H1 (cell line): ENCODE measurements at regions not wholly inside any gene's neighbourhood (a gene's known extent, or its start where the extent isn't known, plus 50 kb on each side); places are given as distances from the start of the nearest gene placed in this dataset.

ENCODE experiments used
- CTCF ChIA-PET: fragments of 300-600 bp; sonication (Branson Sonifier 250); formaldehyde crosslinking; loops from one replicate; lab custom pipeline; 2021; ENCODE audit not compliant: partially characterized antibody; lab: Charles Lee
- POLR2A ChIA-PET: fragments of 300-600 bp; sonication (Branson Sonifier 250); formaldehyde crosslinking; loops from one replicate; lab custom pipeline; 2021; ENCODE audit warnings: inconsistent platforms; ENCODE audit not compliant: partially characterized antibody; lab: Charles Lee
- DNase-seq, 2 experiments: peaks; one replicate each; pipeline versions ENCODE4 v3.0.0 to v3.0.0-alpha.2; 2010 to 2022; ENCODE audit warnings: low spot score in 2 of 2, low read depth in 1 of 2, mixed read lengths in 1 of 2
- FAIRE-seq: peaks from 2 replicates; lab custom pipeline; 2011; peaks lifted over from hg19 to GRCh38; lab: Jason Lieb, UNC
- H2AFZ ChIP-seq: 2 replicates; pipeline ENCODE4 v1.8.1; 2012; ENCODE audit warnings: low read length, inconsistent platforms
- H2AK5ac ChIP-seq: 2 replicates; pipeline ENCODE4 v1.6.1; 2013; ENCODE audit warnings: low read depth, low read length
- H2BK120ac ChIP-seq: replicated peaks from 2 replicates; pipeline ENCODE3; 2013; ENCODE audit warnings: low read depth, low read length, inconsistent platforms
- H2BK12ac ChIP-seq: 2 replicates; pipeline ENCODE4 v1.6.1; 2013; ENCODE audit warnings: low read depth, low read length
- H2BK15ac ChIP-seq: 2 replicates; pipeline ENCODE4 v1.6.1; 2013; ENCODE audit warnings: low read length
- H2BK20ac ChIP-seq: 2 replicates; pipeline ENCODE4 v1.6.1; 2013; ENCODE audit warnings: low read length
- H2BK5ac ChIP-seq: 2 replicates; pipeline ENCODE4 v1.6.1; 2013; ENCODE audit warnings: low read depth, low read length
- H3K14ac ChIP-seq: 2 replicates; pipeline ENCODE4 v1.6.1; 2013; ENCODE audit warnings: inconsistent platforms; ENCODE audit not compliant: insufficient read length
- H3K18ac ChIP-seq: 2 replicates; pipeline ENCODE4 v1.6.1; 2013; ENCODE audit warnings: low read length; ENCODE audit errors: extremely low read depth
- H3K23ac ChIP-seq: 2 replicates; pipeline ENCODE4 v1.6.1; 2013; ENCODE audit warnings: inconsistent platforms; ENCODE audit not compliant: insufficient read length
- H3K23me2 ChIP-seq: 2 replicates; pipeline ENCODE4 v1.6.1; 2013; ENCODE audit warnings: low read depth, low read length
- H3K27ac ChIP-seq: 2 replicates; pipeline ENCODE4 v1.6.1; 2011; ENCODE audit warnings: low read depth, low read length, inconsistent platforms
- H3K27me3 ChIP-seq, 4 experiments: replicated peaks in 1 of 4; 1 replicate in 1 of 4; 2 replicates in 3 of 4; pipeline versions ENCODE4 v1.6.1 to v1.8.1; 2011 to 2013; ENCODE audit warnings: low read length in 3 of 4, mild to moderate bottlenecking in 3 of 4, inconsistent platforms in 2 of 4, mixed read lengths in 2 of 4, moderate library complexity in 1 of 4; ENCODE audit not compliant: control insufficient read depth in 3 of 4, insufficient read depth in 3 of 4; ENCODE audit errors: extremely low read depth in 1 of 4
- H3K36me3 ChIP-seq, 4 experiments: 2 replicates each; pipeline versions ENCODE4 v1.6.1 to v1.8.1; 2011 to 2013; ENCODE audit warnings: mild to moderate bottlenecking in 4 of 4, low read length in 3 of 4, moderate library complexity in 2 of 4, control low read depth in 1 of 4, inconsistent platforms in 1 of 4; ENCODE audit not compliant: insufficient read depth in 4 of 4, control insufficient read depth in 2 of 4
- H3K4ac ChIP-seq: replicated peaks from 2 replicates; pipeline ENCODE3; 2013; ENCODE audit warnings: low read length, low read depth, mixed read lengths, inconsistent platforms; ENCODE audit not compliant: insufficient read length
- H3K4me1 ChIP-seq, 4 experiments: replicated peaks in 1 of 4; 1 replicate in 1 of 4; 2 replicates in 3 of 4; pipeline versions ENCODE4 v1.6.1 to v1.8.1; 2011 to 2013; ENCODE audit warnings: low read length in 3 of 4, inconsistent platforms in 2 of 4, mixed read lengths in 1 of 4; ENCODE audit not compliant: insufficient read depth in 4 of 4, control insufficient read depth in 3 of 4
- H3K4me2 ChIP-seq, 2 experiments: 2 replicates each; pipeline versions ENCODE4 v1.6.1 to v1.8.1; 2011 to 2013; ENCODE audit warnings: low read depth in 2 of 2, low read length in 2 of 2, control low read depth in 1 of 2, inconsistent platforms in 1 of 2, mild to moderate bottlenecking in 1 of 2; ENCODE audit not compliant: insufficient read depth in 1 of 2
- H3K4me3 ChIP-seq, 4 experiments: fragments of 200-600, 300-600 bp in 1 of 4; sonication (generic), shearing (Covaris generic), sonication (Bioruptor Twin) in 1 of 4; 2 replicates each; pipeline versions ENCODE4 v1.5.1 to v1.8.1; 2011 to 2016; ENCODE audit warnings: low read length in 4 of 4, low read depth in 3 of 4, control low read depth in 2 of 4, inconsistent platforms in 2 of 4, mild to moderate bottlenecking in 2 of 4, mixed read lengths in 1 of 4, moderate library complexity in 1 of 4; ENCODE audit not compliant: insufficient read depth in 2 of 4; ENCODE audit errors: extremely low read depth in 1 of 4
- H3K56ac ChIP-seq: replicated peaks from 2 replicates; pipeline ENCODE3; 2013; ENCODE audit warnings: low read depth, mild to moderate bottlenecking, mixed read lengths, low read length, inconsistent platforms; ENCODE audit not compliant: insufficient read length
- H3K79me1 ChIP-seq: 2 replicates; pipeline ENCODE4 v1.6.1; 2013; ENCODE audit warnings: low read depth, low read length, control low read depth
- H3K79me2 ChIP-seq, 2 experiments: 2 replicates each; pipeline versions ENCODE4 v1.6.1 to v1.8.1; 2012 to 2013; ENCODE audit warnings: low read length in 2 of 2, mild to moderate bottlenecking in 2 of 2, inconsistent platforms in 1 of 2; ENCODE audit not compliant: insufficient read depth in 2 of 2, control insufficient read depth in 1 of 2
- H3K9ac ChIP-seq, 4 experiments: replicated peaks in 1 of 4; 1 replicate in 1 of 4; 2 replicates in 3 of 4; pipeline versions ENCODE4 v1.6.1 to v1.8.1; 2011 to 2013; ENCODE audit warnings: low read depth in 3 of 4, low read length in 3 of 4, control low read depth in 2 of 4, mild to moderate bottlenecking in 2 of 4, moderate library complexity in 2 of 4, inconsistent platforms in 1 of 4; ENCODE audit errors: extremely low read depth in 1 of 4
- H3K9me3 ChIP-seq, 2 experiments: 2 replicates each; pipeline versions ENCODE4 v1.6.1 to v1.8.1; 2012 to 2013; ENCODE audit warnings: mild to moderate bottlenecking in 2 of 2, moderate library complexity in 2 of 2, control low read depth in 1 of 2, inconsistent platforms in 1 of 2, low read depth in 1 of 2, low read length in 1 of 2, mixed read lengths in 1 of 2; ENCODE audit not compliant: insufficient read depth in 2 of 2
- H4K20me1 ChIP-seq, 2 experiments: replicated peaks in 1 of 2; 2 replicates each; pipeline versions ENCODE3 to v1.8.1; 2011 to 2013; ENCODE audit warnings: inconsistent platforms in 2 of 2, low read length in 2 of 2, mild to moderate bottlenecking in 1 of 2; ENCODE audit not compliant: insufficient read depth in 2 of 2, control insufficient read depth in 1 of 2
- H4K5ac ChIP-seq: 2 replicates; pipeline ENCODE4 v1.6.1; 2013; ENCODE audit warnings: low read length, low read depth, mixed read lengths, inconsistent platforms; ENCODE audit not compliant: insufficient read length
- H4K8ac ChIP-seq: 2 replicates; pipeline ENCODE4 v1.8.0; 2013; ENCODE audit warnings: mild to moderate bottlenecking, moderate library complexity, low read length, inconsistent platforms; ENCODE audit not compliant: insufficient read depth; ENCODE audit errors: extremely low read depth
- H4K91ac ChIP-seq: replicated peaks from 2 replicates; pipeline ENCODE3; 2013; ENCODE audit warnings: low read length, mixed read lengths, inconsistent platforms; ENCODE audit not compliant: insufficient read length
- BACH1 ChIP-seq: IDR thresholded peaks from 2 replicates; pipeline ENCODE4 v1.6.1; 2012; ENCODE audit warnings: low read length, improper control_type of control experiment
- TCF12 ChIP-seq: IDR thresholded peaks from 2 replicates; pipeline ENCODE4 v1.6.1; 2011; ENCODE audit warnings: low read depth, mild to moderate bottlenecking, low read length
- WGBS, 2 experiments: shearing (Covaris generic) in 1 of 2; methylation state at CpG; one replicate each; pipeline versions ENCODE4 v1.1.6 to v1.1.7; 2013 to 2015; ENCODE audit warnings: low lambda C conversion rate in 2 of 2, mixed read lengths in 2 of 2, inconsistent platforms in 1 of 2, low coverage in 1 of 2, missing lambda C conversion rate in 1 of 2; ENCODE audit not compliant: insufficient replicate concordance in 2 of 2, insufficient coverage in 1 of 2, insufficient read length in 1 of 2; ENCODE audit errors: extremely low coverage in 1 of 2, missing lambda C conversion rate in 1 of 2; 5-methylcytosine and 5-hydroxymethylcytosine counted together

DNA sequence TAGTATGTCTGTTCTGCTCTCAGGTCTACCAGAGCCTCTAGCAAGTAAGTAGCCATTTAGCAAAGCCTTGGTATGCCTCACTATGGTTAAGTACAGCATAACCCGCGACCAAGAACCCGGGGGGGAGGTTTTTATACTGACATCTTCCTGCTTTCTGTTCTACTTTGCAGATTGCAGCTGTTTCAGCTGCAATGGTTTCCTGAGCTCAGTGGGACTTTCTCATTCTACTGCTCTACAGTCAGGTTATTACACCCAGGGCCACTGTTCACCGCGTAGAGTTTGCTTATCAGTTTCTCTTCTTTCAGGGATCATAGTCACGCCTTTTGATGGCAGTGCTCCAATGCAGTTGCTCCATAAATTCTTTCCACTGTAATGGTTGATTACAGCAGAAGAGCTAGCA is 631.3 kb downstream of the TFAP2A start:
- H3K27ac ChIP-seq = no peak overlapping the region
- H3K18ac ChIP-seq = no peak overlapping the region
- no peaks in the 10 kb centered on the region for H3K79me2 ChIP-seq
- H2BK5ac ChIP-seq = no peak overlapping the region
- no peak overlapping the region for H3K56ac ChIP-seq
- no peaks in the 10 kb centered on the region for H3K27me3 ChIP-seq
- no peak overlapping the region for H4K91ac ChIP-seq
- H2AK5ac ChIP-seq = no peak overlapping the region
- no peaks in the 10 kb centered on the region for H3K23me2 ChIP-seq
- H3K4me1 ChIP-seq = no peaks in the 10 kb centered on the region
- 92% methylated on average over 6 of the region's 6 CpGs; no CpG with 5 or more reads in 1 of the 2 experiments for WGBS, 2 experiments
- no peaks in the 10 kb centered on the region for H3K36me3 ChIP-seq
- H3K9me3 ChIP-seq = no peaks in the 10 kb centered on the region
- CTCF ChIA-PET = interaction anchor here (0.8 to 1.3 kb wide), 3 partner anchors 13 to 247 kb away, joined by 3 to 4 read pairs (median 3); no protein-coding TSS in a partner anchor
- peak overlapping the region; percentile 41; the same call in 1 of the 2 replicates for H2AFZ ChIP-seq
- no peak for FAIRE-seq
- H3K23ac ChIP-seq = no peak overlapping the region
- no peak overlapping the region for H4K5ac ChIP-seq
- no peak overlapping the region for H2BK20ac ChIP-seq
- H3K9ac ChIP-seq = no peak overlapping the region
- H2BK12ac ChIP-seq = no peak overlapping the region
- no peak for DNase-seq
- H4K20me1 ChIP-seq = no peaks in the 10 kb centered on the region
- no peak overlapping the region for H3K4me2 ChIP-seq
- H3K79me1 ChIP-seq = no peaks in the 10 kb centered on the region
- H3K4ac ChIP-seq = no peak overlapping the region
- H3K14ac ChIP-seq = no peak overlapping the region
- H4K8ac ChIP-seq = no peak overlapping the region
- POLR2A ChIA-PET = no interaction called here
- no peak overlapping the region for H3K4me3 ChIP-seq
- H2BK120ac ChIP-seq = no peak overlapping the region
- no peak overlapping the region for H2BK15ac ChIP-seq
- TF ChIP-seq BACH1 = no peak
- no peak for TF ChIP-seq TCF12
